ENCODE measurements at regions not wholly inside any gene's neighbourhood (a gene's known extent, or its start where the extent isn't known, plus 50 kb on each side); places are given as distances from the start of the nearest gene placed in this dataset.

DNA sequence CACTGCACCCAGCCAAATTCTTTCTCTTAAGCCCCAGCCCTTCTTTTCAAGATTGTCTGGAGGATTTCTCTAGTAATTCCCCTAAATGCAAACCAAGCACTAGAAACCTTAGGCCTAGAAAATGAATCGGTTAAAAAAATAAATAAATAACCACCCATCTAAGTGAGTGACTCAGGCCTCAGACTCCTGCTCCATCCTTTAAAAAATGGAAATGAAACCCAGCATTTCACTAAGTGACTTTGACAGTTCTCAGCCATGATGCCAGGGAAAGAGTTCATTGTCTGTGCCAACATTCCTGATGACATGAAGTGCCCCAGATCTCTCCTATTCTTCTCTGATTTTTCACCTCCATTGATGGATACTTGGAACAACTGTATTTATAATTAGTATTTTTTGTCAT, 415.2 kb upstream of the DAB1 start:
- no peak for TF ChIP-seq EZH2 (IDR thresholded peaks at IDR 0.05; ENCODE audit: borderline replicate concordance, low read depth, low read length, poor library complexity, severe bottlenecking)
- TF ChIP-seq, protein P1, sequence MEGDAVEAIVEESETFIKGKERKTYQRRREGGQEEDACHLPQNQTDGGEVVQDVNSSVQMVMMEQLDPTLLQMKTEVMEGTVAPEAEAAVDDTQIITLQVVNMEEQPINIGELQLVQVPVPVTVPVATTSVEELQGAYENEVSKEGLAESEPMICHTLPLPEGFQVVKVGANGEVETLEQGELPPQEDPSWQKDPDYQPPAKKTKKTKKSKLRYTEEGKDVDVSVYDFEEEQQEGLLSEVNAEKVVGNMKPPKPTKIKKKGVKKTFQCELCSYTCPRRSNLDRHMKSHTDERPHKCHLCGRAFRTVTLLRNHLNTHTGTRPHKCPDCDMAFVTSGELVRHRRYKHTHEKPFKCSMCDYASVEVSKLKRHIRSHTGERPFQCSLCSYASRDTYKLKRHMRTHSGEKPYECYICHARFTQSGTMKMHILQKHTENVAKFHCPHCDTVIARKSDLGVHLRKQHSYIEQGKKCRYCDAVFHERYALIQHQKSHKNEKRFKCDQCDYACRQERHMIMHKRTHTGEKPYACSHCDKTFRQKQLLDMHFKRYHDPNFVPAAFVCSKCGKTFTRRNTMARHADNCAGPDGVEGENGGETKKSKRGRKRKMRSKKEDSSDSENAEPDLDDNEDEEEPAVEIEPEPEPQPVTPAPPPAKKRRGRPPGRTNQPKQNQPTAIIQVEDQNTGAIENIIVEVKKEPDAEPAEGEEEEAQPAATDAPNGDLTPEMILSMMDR (conservative IDR thresholded peaks at IDR 0.05; ENCODE audit: low read depth, low read length): no peak
